22Rv1 (cell line): ENCODE measurements at regions not wholly inside any gene's neighbourhood (a gene's known extent, or its start where the extent isn't known, plus 50 kb on each side); places are given as distances from the start of the nearest gene placed in this dataset.

Experiments used
- CTCF ChIP-seq: fragments of 450-650 bp; IDR thresholded peaks from 2 replicates; pipeline ENCODE4 v1.5.1; 2017; ENCODE audit warnings: mild to moderate bottlenecking
- ZFX ChIP-seq: fragments of 450-650 bp; IDR thresholded peaks from 2 replicates; pipeline ENCODE4 v1.6.1; 2017; ENCODE audit warnings: antibody characterized with exemption, borderline replicate concordance

DNA sequence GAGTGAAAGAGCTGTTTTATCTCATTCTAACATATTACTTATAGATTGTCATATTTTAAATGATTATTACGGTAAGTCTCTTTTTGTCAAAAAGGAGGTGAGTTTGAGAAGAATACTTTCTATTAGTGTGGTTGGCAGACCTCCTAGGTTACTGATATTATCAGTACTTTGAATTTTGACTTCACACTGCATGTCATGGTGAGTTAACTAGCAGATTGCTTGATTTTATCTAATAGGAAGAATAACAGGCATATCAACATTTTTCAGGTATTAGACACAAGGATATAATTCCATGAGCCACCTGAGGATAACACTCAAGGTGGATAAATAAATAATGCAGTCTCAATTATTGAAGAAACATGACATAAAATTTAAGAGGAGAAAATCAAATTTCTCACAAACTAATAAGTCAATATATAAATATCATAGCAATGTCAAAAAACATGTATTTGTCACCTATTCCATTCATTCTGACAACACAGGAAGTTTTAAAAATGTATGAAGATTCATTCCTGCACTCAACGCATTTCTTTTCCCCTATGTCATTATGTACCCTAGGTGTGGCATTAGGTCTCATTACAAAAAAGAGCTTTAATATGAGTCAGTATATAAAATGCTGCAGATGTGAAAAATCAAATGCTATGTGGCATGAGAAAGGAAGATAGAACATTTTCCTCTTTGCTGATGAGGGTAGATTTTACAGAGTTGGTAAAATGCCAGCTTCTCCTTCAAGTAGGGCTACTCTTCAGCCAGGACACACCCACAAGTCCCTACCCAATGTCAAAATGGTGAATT is 1621.6 kb downstream of the REEP3 start:
- no peak for TF ChIP-seq CTCF
- no peak for TF ChIP-seq ZFX
